Body of pancreas (tissue), 4 donors: ENCODE measurements at regions not wholly inside any gene's neighbourhood (a gene's known extent, or its start where the extent isn't known, plus 50 kb on each side); places are given as distances from the start of the nearest gene placed in this dataset.

Source experiments
- POLR2A ChIP-seq, 3 donors: fragments of 450-650 bp; IDR thresholded peaks; one replicate each; pipeline ENCODE4 v1.6.1; 2016; ENCODE audit warnings: antibody characterized with exemption in 3 of 3, mild to moderate bottlenecking in 2 of 3
- TF ChIP-seq, protein P1 (sequence below), 7 experiments: fragments of 450-650 bp in 4 of 7; fragments of 200-600 bp in 3 of 7; sonication (generic) in 3 of 7; IDR thresholded peaks; one replicate each; pipeline ENCODE4 v1.5.1; 2016 to 2019; ENCODE audit warnings: antibody characterized with exemption in 7 of 7

DNA sequence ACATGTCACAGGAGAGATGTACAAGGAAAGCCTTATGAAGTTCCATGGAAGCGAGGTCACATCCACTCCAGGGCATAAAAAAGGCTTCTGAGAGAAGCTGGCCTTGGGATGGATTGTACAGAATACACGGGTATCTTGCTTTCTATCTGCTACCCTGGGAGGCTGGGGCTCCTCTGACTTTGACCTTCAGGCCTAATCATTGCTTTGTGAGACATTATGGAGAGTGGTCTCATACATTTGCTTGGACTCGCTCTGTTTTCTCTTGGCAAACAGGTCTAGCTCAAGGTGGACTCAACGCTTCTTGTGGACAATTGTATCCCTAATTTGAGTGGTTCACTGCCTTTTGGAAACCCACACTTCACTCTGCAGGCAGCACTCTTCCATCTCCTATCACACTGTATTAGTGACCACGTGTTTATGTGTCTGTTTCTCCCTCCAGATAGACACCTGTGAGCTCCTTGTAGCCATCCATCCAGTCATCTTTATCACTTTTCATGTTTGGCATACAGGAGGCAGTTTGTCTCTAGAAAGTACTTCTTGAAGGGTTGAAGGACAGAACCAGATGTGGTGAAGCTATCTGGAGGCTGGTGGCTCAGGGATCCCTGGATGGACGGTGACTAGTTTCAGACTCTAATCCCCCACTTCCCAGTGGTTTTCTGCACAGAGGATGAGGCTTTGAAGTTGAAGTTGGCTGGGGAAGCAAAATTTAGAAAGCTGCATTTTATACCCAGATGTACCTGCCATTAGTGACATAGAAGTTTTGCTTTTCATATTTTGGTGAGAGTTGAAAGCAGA lies 267.8 kb downstream of the CYRIA start:
- TF ChIP-seq, protein P1, sequence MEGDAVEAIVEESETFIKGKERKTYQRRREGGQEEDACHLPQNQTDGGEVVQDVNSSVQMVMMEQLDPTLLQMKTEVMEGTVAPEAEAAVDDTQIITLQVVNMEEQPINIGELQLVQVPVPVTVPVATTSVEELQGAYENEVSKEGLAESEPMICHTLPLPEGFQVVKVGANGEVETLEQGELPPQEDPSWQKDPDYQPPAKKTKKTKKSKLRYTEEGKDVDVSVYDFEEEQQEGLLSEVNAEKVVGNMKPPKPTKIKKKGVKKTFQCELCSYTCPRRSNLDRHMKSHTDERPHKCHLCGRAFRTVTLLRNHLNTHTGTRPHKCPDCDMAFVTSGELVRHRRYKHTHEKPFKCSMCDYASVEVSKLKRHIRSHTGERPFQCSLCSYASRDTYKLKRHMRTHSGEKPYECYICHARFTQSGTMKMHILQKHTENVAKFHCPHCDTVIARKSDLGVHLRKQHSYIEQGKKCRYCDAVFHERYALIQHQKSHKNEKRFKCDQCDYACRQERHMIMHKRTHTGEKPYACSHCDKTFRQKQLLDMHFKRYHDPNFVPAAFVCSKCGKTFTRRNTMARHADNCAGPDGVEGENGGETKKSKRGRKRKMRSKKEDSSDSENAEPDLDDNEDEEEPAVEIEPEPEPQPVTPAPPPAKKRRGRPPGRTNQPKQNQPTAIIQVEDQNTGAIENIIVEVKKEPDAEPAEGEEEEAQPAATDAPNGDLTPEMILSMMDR (IDR thresholded peaks at IDR 0.05) = no peak
- TF ChIP-seq POLR2A (IDR thresholded peaks at IDR 0.05) = no peak
